Testis (tissue), 2 donors: ENCODE measurements at regions not wholly inside any gene's neighbourhood (a gene's known extent, or its start where the extent isn't known, plus 50 kb on each side); places are given as distances from the start of the nearest gene placed in this dataset.

Experiments
- CTCF ChIP-seq, 3 experiments: fragments of 450-650 bp in 2 of 3; fragments of 200-600 bp in 1 of 3; sonication (generic) in 1 of 3; IDR thresholded peaks; one replicate each; pipeline ENCODE4 v1.5.1; 2016 to 2019; ENCODE audit warnings: antibody characterized with exemption in 3 of 3, mild to moderate bottlenecking in 2 of 3, moderate library complexity in 1 of 3
- POLR2A ChIP-seq: fragments of 450-650 bp; IDR thresholded peaks from one replicate; pipeline ENCODE4 v1.6.1; 2017; ENCODE audit warnings: antibody characterized with exemption, mild to moderate bottlenecking, moderate library complexity

DNA sequence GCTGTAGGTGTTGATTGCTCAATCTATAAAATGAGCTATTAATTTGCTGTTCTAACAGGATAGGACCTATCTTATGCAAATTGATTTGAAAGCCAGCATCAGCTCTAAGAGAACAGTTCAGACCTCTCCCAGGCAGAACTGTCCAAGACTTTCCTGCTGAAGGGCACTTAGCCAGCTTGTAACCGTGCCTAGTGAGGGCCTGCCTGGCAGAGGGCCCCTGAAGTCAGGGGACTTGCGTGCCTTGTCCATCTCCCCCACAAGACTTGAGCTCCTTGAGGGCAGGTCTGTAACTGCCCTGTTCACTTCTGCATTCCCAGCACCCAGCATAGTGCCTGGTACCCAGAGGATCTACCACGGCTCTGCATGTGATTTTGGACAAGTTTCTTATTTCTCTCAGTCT lies 293.4 kb downstream of the CDK5RAP2 start:
- TF ChIP-seq CTCF (IDR thresholded peaks at IDR 0.05) = no peak
- TF ChIP-seq POLR2A = no peak
